ENCODE measurements at regions not wholly inside any gene's neighbourhood (a gene's known extent, or its start where the extent isn't known, plus 50 kb on each side); places are given as distances from the start of the nearest gene placed in this dataset.
"Not testable (repeated sequence)": the region's sequence is repeated elsewhere in the genome, so short reads cannot be mapped to it uniquely, and the experiment has no call there.

- Histone ChIP-seq H3K4me1 (ENCODE audit: insufficient read depth, insufficient read length) (no peaks in the 10 kb centered on the region), H3K4me3 (ENCODE audit: insufficient read length, low read depth) (no peak overlapping the region), H3K27me3 (ENCODE audit: insufficient read depth, insufficient read length) (no peaks in the 10 kb centered on the region), H3K9ac (ENCODE audit: insufficient read length, low read depth) (no peak overlapping the region), H3K9me3 (ENCODE audit: insufficient read depth, low read length) (no peaks in the 10 kb centered on the region), H3K36me3 (ENCODE audit: insufficient read depth, insufficient read length, low read length) (no peaks in the 10 kb centered on the region)
- TF ChIP-seq SUZ12 (IDR thresholded peaks at IDR 0.05; ENCODE audit: extremely low read depth, insufficient read depth, insufficient read length) (no peak), YY1 (IDR thresholded peaks at IDR 0.05; ENCODE audit: insufficient read depth, insufficient read length) (no peak), ZNF274 (IDR thresholded peaks at IDR 0.05; ENCODE audit: low read depth, low read length) (no peak)
- DNase-seq (ENCODE audit: low read depth, low spot score): no peak
Measured at GRCh38 chr18:76602191-76602590, 107.1 kb upstream of the ZNF516 start.

GRCh38 chr18:76600076-76600475 lies 105.0 kb upstream of the ZNF516 start:
- not testable (repeated sequence) for H3K36me3 ChIP-seq (ENCODE audit: insufficient read depth, insufficient read length, low read length); H3K27me3 ChIP-seq (ENCODE audit: insufficient read depth, insufficient read length); H3K9ac ChIP-seq (ENCODE audit: insufficient read length, low read depth); H3K4me1 ChIP-seq (ENCODE audit: insufficient read depth, insufficient read length); H3K4me3 ChIP-seq (ENCODE audit: insufficient read length, low read depth); DNase-seq (ENCODE audit: low read depth, low spot score); H3K9me3 ChIP-seq (ENCODE audit: insufficient read depth, low read length)

GRCh38 chr18:76594966-76595365 lies 99.9 kb upstream of the ZNF516 start:
- no peak for TF ChIP-seq YY1 (IDR thresholded peaks at IDR 0.05; ENCODE audit: insufficient read depth, insufficient read length)
- no peak for TF ChIP-seq SUZ12 (IDR thresholded peaks at IDR 0.05; ENCODE audit: extremely low read depth, insufficient read depth, insufficient read length)
- no peak for TF ChIP-seq ZNF274 (IDR thresholded peaks at IDR 0.05; ENCODE audit: low read depth, low read length)
- H3K27me3 ChIP-seq (ENCODE audit: insufficient read depth, insufficient read length): no peaks in the 10 kb centered on the region
- H3K9ac ChIP-seq (ENCODE audit: insufficient read length, low read depth): no peak overlapping the region
- H3K9me3 ChIP-seq (ENCODE audit: insufficient read depth, low read length): no peaks in the 10 kb centered on the region
- H3K4me3 ChIP-seq (ENCODE audit: insufficient read length, low read depth): no peak overlapping the region
- H3K4me1 ChIP-seq (ENCODE audit: insufficient read depth, insufficient read length): no peaks in the 10 kb centered on the region
- no peak for DNase-seq (ENCODE audit: low read depth, low spot score)
- H3K36me3 ChIP-seq (ENCODE audit: insufficient read depth, insufficient read length, low read length): no peaks in the 10 kb centered on the region

- Histone ChIP-seq H3K4me3 (ENCODE audit: insufficient read length, low read depth) (no peak overlapping the region), H3K36me3 (ENCODE audit: insufficient read depth, insufficient read length, low read length) (no peaks in the 10 kb centered on the region), H3K27me3 (ENCODE audit: insufficient read depth, insufficient read length) (no peaks in the 10 kb centered on the region), H3K9me3 (ENCODE audit: insufficient read depth, low read length) (no peaks in the 10 kb centered on the region), H3K4me1 (ENCODE audit: insufficient read depth, insufficient read length) (no peaks in the 10 kb centered on the region), H3K9ac (ENCODE audit: insufficient read length, low read depth) (no peak overlapping the region)
- no peak for TF ChIP-seq SUZ12 (IDR thresholded peaks at IDR 0.05; ENCODE audit: extremely low read depth, insufficient read depth, insufficient read length)
- no peak for TF ChIP-seq ZNF274 (IDR thresholded peaks at IDR 0.05; ENCODE audit: low read depth, low read length)
- no peak for TF ChIP-seq YY1 (IDR thresholded peaks at IDR 0.05; ENCODE audit: insufficient read depth, insufficient read length)
- DNase-seq (ENCODE audit: low read depth, low spot score): no peak
Measured at GRCh38 chr18:76593843-76594242, 98.8 kb upstream of the ZNF516 start.

GRCh38 chr18:76592981-76593381 lies 97.9 kb upstream of the ZNF516 start:
- TF ChIP-seq YY1 (IDR thresholded peaks at IDR 0.05; ENCODE audit: insufficient read depth, insufficient read length) (no peak), ZNF274 (IDR thresholded peaks at IDR 0.05; ENCODE audit: low read depth, low read length) (no peak), SUZ12 (IDR thresholded peaks at IDR 0.05; ENCODE audit: extremely low read depth, insufficient read depth, insufficient read length) (no peak)
- no peaks in the 10 kb centered on the region for H3K4me1 ChIP-seq (ENCODE audit: insufficient read depth, insufficient read length)
- no peaks in the 10 kb centered on the region for H3K9me3 ChIP-seq (ENCODE audit: insufficient read depth, low read length)
- H3K27me3 ChIP-seq (ENCODE audit: insufficient read depth, insufficient read length): no peaks in the 10 kb centered on the region
- no peaks in the 10 kb centered on the region for H3K36me3 ChIP-seq (ENCODE audit: insufficient read depth, insufficient read length, low read length)
- H3K4me3 ChIP-seq (ENCODE audit: insufficient read length, low read depth): no peak overlapping the region
- no peak for DNase-seq (ENCODE audit: low read depth, low spot score)
- no peak overlapping the region for H3K9ac ChIP-seq (ENCODE audit: insufficient read length, low read depth)

- TF ChIP-seq ZNF274 (IDR thresholded peaks at IDR 0.05; ENCODE audit: low read depth, low read length) (no peak), YY1 (IDR thresholded peaks at IDR 0.05; ENCODE audit: insufficient read depth, insufficient read length) (no peak), SUZ12 (IDR thresholded peaks at IDR 0.05; ENCODE audit: extremely low read depth, insufficient read depth, insufficient read length) (no peak)
- H3K36me3 ChIP-seq (ENCODE audit: insufficient read depth, insufficient read length, low read length): no peaks in the 10 kb centered on the region
- H3K9me3 ChIP-seq (ENCODE audit: insufficient read depth, low read length): no peaks in the 10 kb centered on the region
- H3K4me3 ChIP-seq (ENCODE audit: insufficient read length, low read depth): no peak overlapping the region
- no peak for DNase-seq (ENCODE audit: low read depth, low spot score)
- H3K27me3 ChIP-seq (ENCODE audit: insufficient read depth, insufficient read length): no peaks in the 10 kb centered on the region
- no peak overlapping the region for H3K9ac ChIP-seq (ENCODE audit: insufficient read length, low read depth)
- H3K4me1 ChIP-seq (ENCODE audit: insufficient read depth, insufficient read length): no peaks in the 10 kb centered on the region
Measured at GRCh38 chr18:76592096-76592495, 97.1 kb upstream of the ZNF516 start.

GRCh38 chr18:76589866-76590265 lies 94.8 kb upstream of the ZNF516 start:
- Histone ChIP-seq H3K9ac (ENCODE audit: insufficient read length, low read depth) (no peak overlapping the region), H3K4me3 (ENCODE audit: insufficient read length, low read depth) (no peak overlapping the region), H3K9me3 (ENCODE audit: insufficient read depth, low read length) (no peaks in the 10 kb centered on the region), H3K27me3 (ENCODE audit: insufficient read depth, insufficient read length) (no peaks in the 10 kb centered on the region), H3K36me3 (ENCODE audit: insufficient read depth, insufficient read length, low read length) (no peaks in the 10 kb centered on the region), H3K4me1 (ENCODE audit: insufficient read depth, insufficient read length) (no peaks in the 10 kb centered on the region)
- TF ChIP-seq ZNF274 (IDR thresholded peaks at IDR 0.05; ENCODE audit: low read depth, low read length) (no peak), SUZ12 (IDR thresholded peaks at IDR 0.05; ENCODE audit: extremely low read depth, insufficient read depth, insufficient read length) (no peak), YY1 (IDR thresholded peaks at IDR 0.05; ENCODE audit: insufficient read depth, insufficient read length) (no peak)
- no peak for DNase-seq (ENCODE audit: low read depth, low spot score)

GRCh38 chr18:76589316-76589715 lies 94.3 kb upstream of the ZNF516 start:
- Histone ChIP-seq H3K36me3 (ENCODE audit: insufficient read depth, insufficient read length, low read length) (no peaks in the 10 kb centered on the region), H3K9me3 (ENCODE audit: insufficient read depth, low read length) (no peaks in the 10 kb centered on the region), H3K4me3 (ENCODE audit: insufficient read length, low read depth) (no peak overlapping the region), H3K4me1 (ENCODE audit: insufficient read depth, insufficient read length) (no peaks in the 10 kb centered on the region), H3K27me3 (ENCODE audit: insufficient read depth, insufficient read length) (no peaks in the 10 kb centered on the region), H3K9ac (ENCODE audit: insufficient read length, low read depth) (no peak overlapping the region)
- no peak for DNase-seq (ENCODE audit: low read depth, low spot score)
- TF ChIP-seq YY1 (IDR thresholded peaks at IDR 0.05; ENCODE audit: insufficient read depth, insufficient read length) (no peak), SUZ12 (IDR thresholded peaks at IDR 0.05; ENCODE audit: extremely low read depth, insufficient read depth, insufficient read length) (no peak), ZNF274 (IDR thresholded peaks at IDR 0.05; ENCODE audit: low read depth, low read length) (no peak)
